Dedifferentiated amniotic fluid mesenchymal stem cell (primary cell): ENCODE measurements at regions not wholly inside any gene's neighbourhood (a gene's known extent, or its start where the extent isn't known, plus 50 kb on each side); places are given as distances from the start of the nearest gene placed in this dataset.
"Not testable (repeated sequence)": the region's sequence is repeated elsewhere in the genome, so short reads cannot be mapped to it uniquely, and the experiment has no call there.

Source experiments
- DNase-seq: peaks from one replicate; pipeline ENCODE4 v3.0.0-alpha.2; 2016; ENCODE audit errors: extremely low spot score

GRCh38 chr13:33659894-33660293, 158.1 kb upstream of the RFC3 start:
- no peak for DNase-seq

GRCh38 chr13:33662392-33662791, 155.6 kb upstream of the RFC3 start:
- DNase-seq, result no peak

- no peak for DNase-seq
Observed at GRCh38 chr13:33665626-33666175, 152.2 kb upstream of the RFC3 start.

- DNase-seq, result no peak
Observed at GRCh38 chr13:33671560-33671959, 146.4 kb upstream of the RFC3 start.

- not testable (repeated sequence) for DNase-seq
Observed at GRCh38 chr13:33672022-33672421, 145.9 kb upstream of the RFC3 start.

GRCh38 chr13:33676045-33676989, 141.6 kb upstream of the RFC3 start:
- peak; percentile 44 for DNase-seq

GRCh38 chr13:33677215-33677614, 140.7 kb upstream of the RFC3 start:
- DNase-seq, result no peak

- DNase-seq, result no peak
Observed at GRCh38 chr13:33678084-33678483, 139.9 kb upstream of the RFC3 start.

GRCh38 chr13:33678906-33679657, 138.9 kb upstream of the RFC3 start:
- no peak for DNase-seq

GRCh38 chr13:33679658-33680012, 138.3 kb upstream of the RFC3 start:
- DNase-seq, result no peak

GRCh38 chr13:33682020-33682564, 135.9 kb upstream of the RFC3 start:
- no peak for DNase-seq

- DNase-seq, result not testable (repeated sequence)
Observed at GRCh38 chr13:33682646-33683045, 135.3 kb upstream of the RFC3 start.

- DNase-seq, result no peak
Observed at GRCh38 chr13:33683376-33683775, 134.6 kb upstream of the RFC3 start.

GRCh38 chr13:33684874-33685273, 133.1 kb upstream of the RFC3 start:
- no peak for DNase-seq

- no peak for DNase-seq
Observed at GRCh38 chr13:33686772-33687480, 131.0 kb upstream of the RFC3 start.

GRCh38 chr13:33690354-33690753, 127.6 kb upstream of the RFC3 start:
- DNase-seq, result no peak

GRCh38 chr13:33691980-33692379, 126.0 kb upstream of the RFC3 start:
- DNase-seq, result no peak

GRCh38 chr13:33692531-33692930, 125.4 kb upstream of the RFC3 start:
- DNase-seq, result no peak

- DNase-seq, result no peak
Observed at GRCh38 chr13:33694546-33694945, 123.4 kb upstream of the RFC3 start.

GRCh38 chr13:33696530-33696929, 121.4 kb upstream of the RFC3 start:
- DNase-seq, result no peak

GRCh38 chr13:33697926-33698325, 120.0 kb upstream of the RFC3 start:
- no peak for DNase-seq

GRCh38 chr13:33707449-33707848, 110.5 kb upstream of the RFC3 start:
- no peak for DNase-seq
